SKM-1 treated with dmso at 0.1 percent for 144 hours (cell line): ENCODE measurements at regions not wholly inside any gene's neighbourhood (a gene's known extent, or its start where the extent isn't known, plus 50 kb on each side); places are given as distances from the start of the nearest gene placed in this dataset.
A peak's percentile ranks its signal among the peaks of the same experiment; 100 is the strongest.

Experiments used
- DNase-seq: peaks from one replicate; lab custom pipeline; 2025; ENCODE audit not compliant: unreplicated experiment; lab: John Stamatoyannopoulos, UW

DNA sequence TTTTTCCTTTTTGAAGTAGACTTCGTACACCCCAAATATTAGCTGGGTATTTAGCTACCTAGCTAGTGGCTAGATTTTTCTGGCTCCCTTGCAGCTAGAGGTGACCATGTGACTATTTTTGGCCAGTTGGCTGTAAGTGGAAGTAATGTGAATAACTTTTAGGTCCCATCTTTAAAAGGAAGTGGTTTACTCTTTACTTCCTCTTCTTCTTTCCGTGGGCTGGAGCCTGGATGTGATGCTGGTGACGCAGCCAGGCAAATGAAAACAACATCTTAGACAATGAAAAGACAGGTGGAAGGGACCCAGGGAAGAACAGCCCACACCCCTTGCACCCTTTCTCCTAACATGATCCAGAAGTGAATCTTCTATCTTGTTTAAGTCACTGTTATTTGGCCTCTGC, 245.5 kb downstream of the ATP23 start:
- DNase-seq = no peak

DNA sequence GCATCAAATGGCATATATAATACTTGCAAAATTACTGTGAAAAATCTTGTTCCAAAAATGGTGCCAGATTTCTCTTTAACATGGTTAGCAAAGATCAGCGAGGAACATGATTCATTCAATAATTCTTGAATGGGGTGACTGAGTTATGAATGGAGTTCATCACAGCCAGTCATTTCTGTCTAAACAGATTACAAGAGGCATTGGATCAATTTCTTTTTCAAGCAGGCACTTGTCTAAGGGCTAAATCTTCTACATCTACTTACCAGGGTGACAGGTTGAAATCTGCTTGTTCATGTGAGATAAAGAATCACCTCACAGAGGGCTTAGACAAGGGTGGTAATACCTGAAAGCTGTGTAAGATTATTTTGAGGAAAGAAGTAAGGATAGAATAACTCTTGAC, 247.7 kb downstream of the ATP23 start:
- DNase-seq = no peak

DNA sequence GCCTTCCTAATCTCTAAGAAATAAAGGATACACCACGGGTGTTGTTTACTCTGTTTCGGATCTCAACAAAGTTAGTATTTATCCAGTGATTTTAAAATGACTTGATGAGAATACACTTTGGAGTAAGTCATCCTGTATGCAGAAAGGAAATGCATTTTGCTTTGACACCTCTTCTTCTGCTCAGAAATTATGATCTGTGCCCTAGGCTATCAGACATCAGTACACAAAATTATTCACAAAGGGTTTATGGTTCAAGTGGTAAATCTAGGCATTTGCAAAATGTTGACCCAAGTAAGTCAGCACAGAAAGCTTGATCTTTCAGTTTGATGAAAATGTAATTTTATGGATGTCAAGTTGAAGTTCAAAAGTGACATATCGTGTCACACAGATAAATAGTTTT, 248.5 kb downstream of the ATP23 start:
- DNase-seq = no peak

DNA sequence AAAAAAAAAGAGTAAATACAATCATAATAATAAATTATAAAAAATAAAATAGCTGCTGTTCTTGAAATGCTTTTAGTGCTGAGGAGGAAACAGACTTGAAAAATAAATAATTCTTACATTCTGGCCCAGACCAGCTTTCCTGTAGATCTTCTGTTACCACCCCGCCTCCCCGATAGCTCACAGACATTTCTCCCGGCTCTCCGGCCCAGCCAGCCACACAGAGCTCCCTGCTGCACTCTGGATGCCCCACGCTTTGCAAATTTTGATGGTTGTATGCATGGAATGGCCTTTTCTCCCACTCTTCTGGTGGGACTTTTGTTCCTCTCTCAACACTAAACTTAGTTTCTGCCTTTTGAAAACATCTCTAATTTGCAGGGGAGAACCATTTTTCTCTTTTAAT, 249.3 kb downstream of the ATP23 start:
- no peak for DNase-seq

DNA sequence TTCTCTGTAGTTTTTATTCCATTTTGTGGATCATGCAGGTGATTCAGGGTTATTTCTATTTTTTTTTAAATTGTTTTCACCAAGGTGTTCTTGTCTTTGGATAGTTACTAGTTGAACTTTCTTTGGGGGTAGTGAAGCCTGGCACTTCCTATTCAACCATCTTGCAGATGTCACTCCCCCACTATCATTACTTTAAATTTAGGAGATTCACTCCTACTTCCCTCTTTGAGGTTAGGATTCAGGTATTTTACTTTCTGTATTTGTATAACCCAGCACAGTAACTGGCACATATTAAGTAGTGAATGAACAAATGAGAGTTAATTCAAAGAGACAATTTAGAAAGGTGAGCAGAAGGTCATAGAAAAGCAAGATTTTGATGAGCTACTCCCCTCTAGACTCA, 255.6 kb downstream of the ATP23 start:
- DNase-seq = no peak

DNA sequence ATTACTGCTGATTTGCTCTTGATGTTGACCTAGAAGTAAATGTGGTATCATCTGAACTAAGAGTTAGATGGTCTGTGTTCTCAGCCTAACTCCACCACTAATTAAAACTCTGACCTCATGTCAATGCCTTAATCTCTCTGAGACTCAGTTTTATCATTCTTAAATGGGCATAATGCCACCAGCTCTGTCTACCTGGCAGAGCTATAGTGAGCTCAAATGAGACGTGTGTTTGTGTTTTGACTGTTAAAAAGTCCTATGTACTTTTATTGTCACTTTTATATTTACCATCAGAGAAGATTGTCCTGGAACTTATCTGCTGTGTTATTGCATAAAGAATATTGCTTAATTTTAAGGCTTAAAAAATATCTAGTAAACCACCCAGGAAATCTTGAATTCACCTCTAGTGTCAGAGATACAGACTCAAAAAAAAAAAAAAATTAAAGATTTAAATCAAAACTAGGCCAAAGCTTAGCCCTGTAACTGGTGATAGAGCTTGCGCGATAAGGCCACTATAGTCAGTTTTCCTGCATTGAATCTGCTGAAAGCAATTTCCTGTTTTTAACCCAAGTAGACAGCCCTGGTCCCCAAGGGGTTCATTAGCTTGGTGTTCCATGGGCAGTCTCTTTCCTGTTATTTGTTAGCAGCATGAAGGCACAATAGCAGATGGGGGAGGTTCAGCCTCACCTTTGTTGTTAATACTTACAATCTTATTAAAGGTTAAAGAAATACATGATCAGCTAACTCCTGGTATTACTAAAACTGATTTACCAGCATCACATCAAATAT, 261.8 kb downstream of the ATP23 start:
- no peak for DNase-seq

DNA sequence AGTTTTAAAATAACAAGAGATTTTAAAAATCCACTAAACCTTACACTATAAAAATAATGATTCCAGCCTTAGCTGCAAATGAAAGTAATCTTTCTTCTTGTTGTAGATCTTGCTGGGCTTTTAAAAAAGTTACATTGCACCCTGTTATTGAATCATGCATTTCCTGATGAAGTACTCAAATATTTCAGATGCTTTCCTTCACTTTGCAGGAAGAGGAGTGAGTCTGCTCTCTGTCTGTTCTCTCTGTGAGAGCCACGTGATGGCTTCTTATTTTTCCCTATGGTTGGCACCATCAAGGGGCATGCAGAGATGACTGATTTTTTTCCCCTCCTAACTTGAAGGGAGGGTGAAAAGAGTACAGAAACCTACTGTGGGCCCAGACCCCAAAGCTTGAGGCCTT, 262.7 kb downstream of the ATP23 start:
- no peak for DNase-seq

DNA sequence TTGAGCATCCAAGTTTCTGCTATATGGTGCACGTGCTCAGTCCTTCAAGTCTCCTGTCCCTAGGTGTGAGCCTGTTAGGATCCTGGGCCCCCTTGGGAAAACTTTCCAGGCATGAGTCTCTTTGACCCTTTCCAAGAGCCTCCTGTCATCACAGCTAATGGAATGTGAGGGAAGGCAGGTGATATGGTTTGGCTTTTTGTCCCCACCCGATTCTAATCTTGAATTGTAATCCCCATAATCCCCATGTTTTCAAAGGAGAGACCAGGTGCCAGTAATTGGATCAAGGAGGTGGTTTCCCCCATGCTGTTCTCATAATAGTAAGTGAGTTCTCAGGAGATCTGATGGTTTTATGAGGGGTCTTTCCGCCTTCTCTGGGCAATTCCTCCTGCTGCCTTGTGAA, 265.5 kb downstream of the ATP23 start:
- no peak for DNase-seq

DNA sequence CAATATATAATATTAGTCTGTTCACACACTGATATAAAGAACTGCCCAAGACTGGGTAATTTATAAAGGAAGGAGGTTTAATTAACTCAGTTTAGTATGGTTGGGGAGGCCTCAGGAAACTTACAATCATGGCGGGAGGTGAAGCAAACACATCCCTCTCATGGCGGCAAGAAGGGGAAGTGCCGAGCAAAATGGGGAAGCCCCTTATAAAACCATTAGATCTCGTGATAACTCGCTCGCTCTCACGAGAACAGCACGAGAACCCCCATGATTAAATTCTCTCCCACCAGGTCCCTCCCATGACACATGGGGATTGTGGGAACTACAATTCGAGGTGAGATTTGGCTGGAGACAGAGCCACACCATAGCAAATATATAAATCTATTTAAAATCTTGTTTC, 269.8 kb downstream of the ATP23 start:
- DNase-seq = no peak

DNA sequence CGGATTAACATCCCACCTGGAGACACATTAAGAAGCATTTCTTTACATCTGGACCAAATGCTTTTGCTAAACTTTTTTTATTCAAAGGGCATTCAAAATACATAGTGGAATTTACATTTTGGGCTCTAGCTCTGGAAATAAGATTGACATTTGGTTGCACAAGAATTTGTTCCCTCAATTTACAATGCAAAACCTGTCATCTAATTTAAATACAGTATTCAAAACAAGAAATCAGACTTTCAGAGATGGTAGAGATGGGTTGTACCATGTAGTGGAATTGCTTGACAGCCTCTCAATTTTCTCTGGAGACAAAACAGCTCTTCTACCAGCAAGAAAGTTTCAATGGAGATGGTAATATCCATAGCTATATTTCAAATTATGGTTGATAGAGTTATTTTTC, 275.8 kb downstream of the ATP23 start:
- DNase-seq = no peak

DNA sequence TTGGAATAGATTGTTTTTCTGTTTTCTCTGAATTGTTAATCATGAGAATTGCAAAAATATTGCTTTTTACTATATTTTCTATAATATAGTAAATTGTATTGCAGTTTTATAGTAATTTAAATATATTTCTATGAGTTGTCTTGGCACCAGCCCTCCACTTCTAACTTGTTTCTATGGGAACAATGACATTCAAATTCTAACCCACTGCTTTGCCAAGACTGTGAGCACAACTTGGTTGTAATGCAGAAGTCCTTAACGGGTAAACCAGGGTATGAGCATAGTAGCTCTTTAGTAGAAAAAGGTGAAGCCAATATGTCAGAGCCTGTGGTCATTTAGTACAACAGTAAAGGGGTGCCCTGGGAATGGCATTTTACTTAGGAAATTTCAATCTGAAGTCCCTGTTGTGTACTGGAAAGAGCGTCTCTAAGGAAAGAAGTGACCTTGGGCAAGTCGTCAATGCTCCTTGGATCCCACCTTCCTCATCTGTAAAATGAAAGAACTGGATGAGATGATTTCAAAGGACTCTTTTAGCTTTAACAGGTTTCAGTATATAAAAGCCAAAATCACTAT, 283.3 kb downstream of the ATP23 start:
- DNase-seq = no peak

DNA sequence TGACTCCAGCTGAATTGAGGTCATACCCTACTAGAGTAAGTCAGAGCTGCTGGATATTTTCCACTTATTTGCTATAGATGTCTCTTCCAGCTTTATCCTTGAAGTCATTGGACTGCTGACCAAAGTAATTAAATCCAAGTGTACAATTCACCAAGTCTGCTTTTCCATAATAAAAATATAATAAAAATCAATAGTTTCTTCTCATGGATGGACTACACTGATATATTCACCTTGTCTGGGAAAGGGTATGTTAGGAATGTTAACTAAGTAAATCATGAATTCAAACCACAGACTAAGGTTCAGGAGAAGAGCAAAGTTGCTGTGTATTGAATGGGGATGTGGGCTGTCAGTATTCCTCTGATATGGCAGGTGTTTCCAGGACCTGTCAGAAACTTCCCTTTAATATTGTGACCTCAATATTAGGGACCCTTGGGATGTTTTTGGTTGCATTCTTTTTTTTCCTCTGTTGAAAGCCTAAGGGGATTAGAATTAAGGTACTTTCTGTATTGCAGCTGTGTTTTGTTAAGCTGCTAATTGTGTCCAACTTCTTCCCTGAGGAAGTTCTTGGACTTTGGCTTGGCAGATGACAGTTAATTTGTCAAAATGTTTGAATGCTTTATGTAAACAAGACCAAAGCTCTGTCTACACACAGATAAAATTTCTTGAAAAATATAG, 284.0 kb downstream of the ATP23 start:
- no peak for DNase-seq

DNA sequence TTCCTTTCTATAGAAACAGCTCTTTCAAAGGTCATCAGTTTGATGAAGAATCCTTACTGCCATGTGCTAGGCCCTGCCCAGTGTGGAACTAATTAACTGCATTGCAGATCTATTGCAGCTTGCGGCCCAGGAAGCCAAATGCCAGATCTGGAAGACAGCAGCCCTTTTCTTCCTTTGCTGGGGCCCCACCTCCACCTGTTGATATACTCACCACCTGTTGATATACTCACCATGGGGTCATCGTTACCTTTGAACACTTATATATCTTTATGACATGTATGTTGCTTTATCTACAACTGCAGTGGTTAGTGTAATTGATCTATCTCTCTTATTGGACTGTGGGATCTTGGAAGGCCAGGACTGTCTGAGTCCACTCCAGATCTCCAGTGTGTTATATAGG, 292.5 kb downstream of the ATP23 start:
- no peak for DNase-seq

DNA sequence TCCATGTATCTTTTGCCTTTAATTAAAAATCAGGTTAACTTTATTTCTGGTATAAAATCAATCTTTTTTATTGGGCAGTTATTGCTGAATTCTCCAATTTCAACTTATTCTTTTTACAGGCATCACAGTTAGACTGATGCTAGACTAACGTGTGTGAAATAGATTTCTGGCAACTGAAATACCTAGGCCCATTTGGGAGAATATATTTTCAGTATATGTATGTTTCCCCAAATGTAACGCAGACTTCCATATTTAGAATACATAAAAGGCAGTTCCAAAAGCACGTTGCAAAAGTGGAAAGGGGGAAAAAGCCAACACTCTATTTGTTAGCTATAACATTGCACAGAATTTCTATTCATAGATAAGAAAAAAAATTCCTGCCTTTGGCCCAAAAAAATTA, 297.0 kb downstream of the ATP23 start:
- DNase-seq = no peak

DNA sequence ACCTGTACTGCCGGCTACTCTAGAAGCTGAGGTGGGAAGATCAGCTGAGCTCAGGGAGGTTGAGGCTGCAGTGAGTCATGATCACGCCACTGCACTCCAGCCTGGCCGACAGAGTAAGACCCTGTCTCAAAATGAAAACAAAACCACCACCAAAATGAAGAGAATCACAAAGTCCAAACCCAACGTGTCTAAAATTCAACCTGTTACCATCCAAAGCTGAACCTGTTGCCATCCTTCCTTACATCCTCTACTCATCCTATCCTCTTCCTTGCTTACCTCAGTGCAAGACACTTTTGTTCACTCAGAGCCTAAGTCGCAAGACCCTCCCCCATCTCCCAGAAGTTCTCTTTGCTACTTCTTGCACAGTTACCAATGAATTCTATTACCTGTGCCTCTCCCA, 299.7 kb downstream of the ATP23 start:
- no peak for DNase-seq

DNA sequence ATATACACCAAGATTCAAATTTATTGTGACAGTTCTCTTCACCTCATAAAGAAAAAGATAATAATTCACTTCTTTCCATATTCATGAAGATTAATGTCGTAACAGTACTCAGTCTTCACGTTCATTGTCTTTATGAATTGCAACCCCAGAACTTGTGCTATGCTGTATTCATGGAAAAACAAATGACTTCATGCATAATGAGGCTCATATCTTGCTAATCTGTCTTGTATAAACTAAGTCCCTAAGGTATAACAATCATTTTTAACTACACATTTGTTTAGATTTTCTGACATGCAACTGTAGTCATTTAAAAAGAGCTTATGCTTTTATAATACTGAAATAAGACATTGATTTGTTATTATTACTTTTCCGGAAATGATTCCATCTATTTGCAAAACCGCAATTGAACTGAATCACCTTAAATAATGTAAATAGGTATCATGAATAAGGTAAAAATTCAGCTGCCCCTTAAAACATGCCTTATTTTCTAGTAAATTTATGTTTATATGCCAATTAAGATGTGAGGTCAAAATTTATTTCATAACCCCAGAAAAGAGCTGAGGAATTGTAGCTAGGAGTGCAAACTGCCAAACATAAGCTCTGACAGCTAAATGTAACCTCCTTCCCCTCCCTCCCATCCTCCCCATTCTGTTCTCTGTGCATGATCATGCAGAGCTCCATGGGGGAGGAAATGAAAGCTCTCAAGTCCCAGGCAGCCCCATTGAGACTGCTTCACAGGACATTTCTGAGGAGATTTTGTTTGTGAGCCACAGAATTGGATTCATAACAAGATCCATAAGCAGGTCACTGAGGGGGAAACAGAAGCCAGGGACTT, 301.6 kb downstream of the ATP23 start:
- DNase-seq = no peak

DNA sequence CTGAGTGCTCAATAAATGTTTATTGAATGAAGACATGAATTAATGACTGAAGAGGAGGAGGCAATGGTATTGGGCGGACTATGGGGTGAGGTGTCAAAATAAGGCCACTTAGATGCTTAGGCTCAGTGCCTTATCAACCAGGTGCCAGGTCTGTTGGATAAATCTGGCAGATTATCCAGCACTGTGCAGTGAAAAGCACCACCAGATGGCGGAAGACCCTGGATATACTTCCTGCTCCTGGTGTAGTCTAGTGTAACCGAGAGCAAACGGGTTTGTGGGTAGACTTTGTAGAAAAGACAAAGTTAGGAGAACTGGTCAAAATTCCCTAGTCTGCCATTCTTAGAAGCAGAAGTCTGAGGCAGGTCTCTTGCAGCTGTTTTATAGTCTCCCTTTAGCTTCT, 306.3 kb downstream of the ATP23 start:
- DNase-seq = no peak

DNA sequence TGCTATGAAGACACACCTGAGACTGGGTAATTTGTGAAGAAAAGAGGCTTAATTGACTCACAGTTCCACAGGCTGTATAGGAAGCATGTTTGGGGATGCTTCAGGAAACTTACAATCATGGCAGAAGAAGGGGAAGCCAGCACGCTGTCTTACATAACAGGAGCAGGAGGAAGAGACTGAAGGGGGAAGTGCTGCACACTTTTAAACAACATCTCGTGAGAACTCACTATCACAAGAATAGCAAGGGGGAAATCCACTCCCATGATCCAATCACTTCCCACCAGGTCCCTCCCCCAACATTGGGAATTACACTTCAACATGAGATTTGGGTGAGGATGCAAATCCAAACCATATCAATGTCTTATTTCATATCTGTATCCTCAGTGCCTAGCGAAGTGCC, 307.2 kb downstream of the ATP23 start:
- peak; percentile 1 for DNase-seq

DNA sequence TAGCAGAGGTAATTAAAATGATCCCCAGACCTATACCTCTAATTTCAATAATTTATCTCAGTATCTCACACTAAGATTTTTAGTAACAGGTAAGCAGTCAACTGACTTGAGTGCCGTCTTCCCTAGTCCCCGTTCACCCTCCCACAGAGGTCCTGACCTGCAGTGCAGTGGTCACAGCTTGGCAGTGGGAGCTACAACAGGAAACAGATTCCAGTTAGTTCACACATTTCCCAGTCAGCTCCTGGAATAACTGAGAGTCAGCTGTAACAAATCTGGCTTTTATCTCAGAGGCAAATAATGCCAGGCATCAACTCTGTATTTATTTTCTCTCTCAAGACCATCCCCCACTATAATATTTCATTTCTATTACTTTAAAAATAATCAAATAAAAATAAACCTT, 308.2 kb downstream of the ATP23 start:
- no peak for DNase-seq

DNA sequence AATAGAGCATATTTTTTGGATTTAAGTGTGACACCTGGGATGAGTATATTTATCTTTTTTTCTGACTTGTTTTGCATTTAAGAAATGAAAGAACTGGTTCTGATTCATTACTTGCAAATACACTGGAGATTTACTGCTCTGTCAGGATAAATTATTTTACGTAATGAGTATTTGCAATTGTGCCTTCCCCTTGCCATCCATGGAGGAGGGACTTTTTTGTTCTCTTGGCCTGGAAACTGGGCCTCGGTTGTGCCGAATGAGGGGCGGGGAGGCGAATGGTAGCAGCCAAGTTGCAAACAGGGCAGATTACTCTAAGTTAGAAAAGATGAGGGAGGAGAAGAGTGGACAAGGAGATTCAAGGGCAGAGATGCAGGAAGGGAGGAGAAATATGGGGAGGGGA, 308.7 kb downstream of the ATP23 start:
- DNase-seq = no peak

DNA sequence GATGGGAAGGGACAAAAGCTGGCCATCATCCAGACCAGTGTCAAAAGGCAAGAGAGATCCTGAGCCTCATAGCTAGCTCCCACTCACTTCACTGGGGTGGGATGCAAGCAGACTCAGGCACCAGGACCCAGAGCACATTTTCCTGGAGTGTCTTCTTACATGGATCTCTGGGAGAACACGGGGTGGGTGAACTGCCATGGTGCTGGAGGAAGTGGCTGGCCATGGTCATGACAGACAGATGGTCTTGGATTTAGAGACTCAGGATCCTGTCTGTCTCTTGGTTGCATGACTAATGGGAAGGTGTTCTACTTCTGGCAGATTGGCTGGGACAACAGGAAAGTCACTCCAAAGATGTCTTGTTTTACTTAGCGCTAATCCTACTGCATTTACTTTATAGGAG, 311.5 kb downstream of the ATP23 start:
- no peak for DNase-seq

DNA sequence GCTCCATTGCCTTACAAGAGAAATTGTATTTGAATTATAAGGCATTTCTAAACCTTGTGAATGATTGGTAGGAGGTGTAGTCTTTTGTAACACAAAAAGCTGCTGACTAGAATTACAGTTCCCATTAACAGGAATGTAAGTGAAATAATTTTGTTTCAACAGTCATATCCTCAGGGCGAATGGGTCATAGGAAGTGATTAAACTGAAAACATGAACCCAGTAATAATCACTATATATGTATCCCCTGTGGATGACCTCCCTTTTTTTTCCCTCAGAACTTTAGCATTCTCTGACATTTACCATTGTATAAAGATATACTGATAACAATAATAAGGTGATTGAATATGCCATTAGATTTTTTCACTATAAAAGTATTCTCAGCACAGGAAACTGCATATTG, 312.3 kb downstream of the ATP23 start:
- no peak for DNase-seq
